A673 (cell line): ENCODE measurements at regions not wholly inside any gene's neighbourhood (a gene's known extent, or its start where the extent isn't known, plus 50 kb on each side); places are given as distances from the start of the nearest gene placed in this dataset.

Experiments used
- BruUV-seq: library from RNA; stranded (reverse); fragments of 400-500 nt; replicated peaks from 2 replicates; lab custom pipeline; 2021; lab: Mats Ljungman, UMichigan
- CTCF ChIA-PET: fragments of 300-600 bp; sonication (Branson Sonifier 250); formaldehyde crosslinking; loops from one replicate; lab custom pipeline; 2022; ENCODE audit warnings: antibody characterized with exemption; lab: Charles Lee
- POLR2A ChIA-PET: fragments of 300-600 bp; sonication (Branson Sonifier 250); formaldehyde crosslinking; loops from one replicate; lab custom pipeline; 2022; ENCODE audit warnings: antibody characterized with exemption; ENCODE audit not compliant: low non-redundant PET; lab: Charles Lee
- DNase-seq: peaks from one replicate; pipeline ENCODE4 v3.0.0-alpha.2; 2015; ENCODE audit warnings: low spot score
- H3K27ac ChIP-seq: fragments of 200-600 bp; sonication (generic); 2 replicates; pipeline ENCODE4 v1.5.1; 2016; ENCODE audit warnings: mixed run types, low read depth, mild to moderate bottlenecking, mixed read lengths, antibody characterized with exemption, low read length; ENCODE audit not compliant: poor library complexity, severe bottlenecking
- H3K27me3 ChIP-seq: fragments of 200-600 bp; sonication (generic); replicated peaks from 2 replicates; pipeline ENCODE4 v1.6.1; 2017; ENCODE audit warnings: mixed run types, low read depth, mild to moderate bottlenecking, mixed read lengths, antibody characterized with exemption, low read length; ENCODE audit not compliant: insufficient read depth, poor library complexity
- H3K36me3 ChIP-seq: fragments of 200-600 bp; sonication (generic); 2 replicates; pipeline ENCODE4 v1.6.1; 2016; ENCODE audit warnings: mixed run types, mild to moderate bottlenecking, mixed read lengths, antibody characterized with exemption, low read length; ENCODE audit not compliant: insufficient read depth, poor library complexity, severe bottlenecking
- H3K4me1 ChIP-seq: fragments of 200-600 bp; sonication (generic); 2 replicates; pipeline ENCODE4 v1.6.1; 2017; ENCODE audit warnings: mixed run types, mild to moderate bottlenecking, mixed read lengths, antibody characterized with exemption, low read length; ENCODE audit not compliant: insufficient read depth, poor library complexity, severe bottlenecking
- H3K4me3 ChIP-seq: fragments of 200-600 bp; sonication (generic); 2 replicates; pipeline ENCODE4 v1.5.1; 2016; ENCODE audit warnings: low read depth, mixed run types, mild to moderate bottlenecking, mixed read lengths, low read length; ENCODE audit not compliant: poor library complexity, severe bottlenecking
- H3K9me3 ChIP-seq: fragments of 200-600 bp; sonication (generic); 2 replicates; pipeline ENCODE4 v1.6.1; 2016; ENCODE audit warnings: mixed run types, low read depth, mild to moderate bottlenecking, mixed read lengths, antibody characterized with exemption, low read length; ENCODE audit not compliant: poor library complexity, severe bottlenecking
- EZH2 ChIP-seq: fragments of 200-600 bp; sonication (generic); IDR thresholded peaks from 2 replicates; pipeline ENCODE4 v1.6.1; 2017; ENCODE audit warnings: borderline replicate concordance, low read depth, mild to moderate bottlenecking, mixed read lengths, antibody characterized with exemption, low read length; ENCODE audit not compliant: poor library complexity, severe bottlenecking
- intact Hi-C: fragments of 100-400 bp; cut with micrococcal nuclease; formaldehyde crosslinking; loops from one replicate; pipeline ENCODE4 v1.10.0; 2022; ENCODE audit not compliant: unreplicated experiment
- TF ChIP-seq, protein P1 (sequence below): fragments of 300-800, 200-600 bp; sonication (generic); conservative IDR thresholded peaks from 2 replicates; pipeline ENCODE4 v1.5.1; 2017; ENCODE audit warnings: low read depth, mild to moderate bottlenecking, antibody characterized with exemption, low read length, moderate library complexity, mixed read lengths

DNA sequence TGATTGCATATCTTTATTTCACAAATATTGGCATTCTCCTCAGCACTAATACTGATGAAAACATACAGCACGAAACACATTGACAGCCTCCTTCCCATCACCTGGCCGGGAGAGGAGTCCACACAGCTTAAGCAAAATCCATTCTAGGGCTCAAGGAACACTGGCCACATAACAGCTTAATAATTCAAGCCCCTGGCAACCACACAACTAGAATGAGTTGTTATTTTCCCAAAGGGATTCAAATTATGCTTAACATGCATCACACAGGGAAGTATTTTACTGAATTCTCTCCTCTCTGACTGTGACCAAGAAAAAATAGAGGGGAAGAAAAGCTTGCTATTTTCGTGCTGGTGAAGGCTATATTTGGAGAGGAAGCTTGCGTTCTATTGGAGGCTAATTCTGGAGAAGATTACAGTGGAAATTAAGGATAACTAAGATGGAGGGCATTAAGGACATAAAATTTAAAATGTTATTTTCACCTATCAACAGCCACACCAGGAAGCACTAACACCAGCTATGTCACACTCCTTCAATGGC is 198.5 kb downstream of the ADGRG6 start:
- BruUV-seq = no TSS peak
- ChIA-PET POLR2A (no interaction called here), CTCF (no interaction called here)
- DNase-seq = no peak
- Histone ChIP-seq H3K36me3 (no peaks in the 10 kb centered on the region), H3K4me3 (no peak overlapping the region), H3K27me3 (no peaks in the 10 kb centered on the region), H3K27ac (no peak overlapping the region), H3K4me1 (no peaks in the 10 kb centered on the region), H3K9me3 (peaks cover 3% of the 10 kb centered on the region)
- TF ChIP-seq EZH2 = no peak
- TF ChIP-seq, protein P1, sequence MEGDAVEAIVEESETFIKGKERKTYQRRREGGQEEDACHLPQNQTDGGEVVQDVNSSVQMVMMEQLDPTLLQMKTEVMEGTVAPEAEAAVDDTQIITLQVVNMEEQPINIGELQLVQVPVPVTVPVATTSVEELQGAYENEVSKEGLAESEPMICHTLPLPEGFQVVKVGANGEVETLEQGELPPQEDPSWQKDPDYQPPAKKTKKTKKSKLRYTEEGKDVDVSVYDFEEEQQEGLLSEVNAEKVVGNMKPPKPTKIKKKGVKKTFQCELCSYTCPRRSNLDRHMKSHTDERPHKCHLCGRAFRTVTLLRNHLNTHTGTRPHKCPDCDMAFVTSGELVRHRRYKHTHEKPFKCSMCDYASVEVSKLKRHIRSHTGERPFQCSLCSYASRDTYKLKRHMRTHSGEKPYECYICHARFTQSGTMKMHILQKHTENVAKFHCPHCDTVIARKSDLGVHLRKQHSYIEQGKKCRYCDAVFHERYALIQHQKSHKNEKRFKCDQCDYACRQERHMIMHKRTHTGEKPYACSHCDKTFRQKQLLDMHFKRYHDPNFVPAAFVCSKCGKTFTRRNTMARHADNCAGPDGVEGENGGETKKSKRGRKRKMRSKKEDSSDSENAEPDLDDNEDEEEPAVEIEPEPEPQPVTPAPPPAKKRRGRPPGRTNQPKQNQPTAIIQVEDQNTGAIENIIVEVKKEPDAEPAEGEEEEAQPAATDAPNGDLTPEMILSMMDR = no peak
- intact Hi-C loops = no loop called here

DNA sequence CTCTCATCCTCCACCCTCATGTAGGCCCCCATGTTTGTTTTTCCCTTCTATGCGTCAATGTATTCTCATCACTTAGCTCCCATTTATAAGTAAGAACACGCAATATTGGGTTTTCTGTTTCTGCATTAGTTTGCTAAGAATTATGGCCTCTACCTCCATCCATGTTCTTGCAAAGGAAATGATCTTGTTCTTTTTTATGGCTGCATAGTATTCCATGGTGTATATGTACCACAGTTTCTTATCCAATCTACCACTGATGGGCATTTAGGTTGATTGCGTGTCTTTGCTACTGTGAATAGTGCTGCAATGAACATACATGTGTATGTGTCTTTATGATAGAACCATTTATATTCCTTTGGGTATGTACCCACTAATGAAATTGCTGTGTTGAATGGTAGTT is 200.0 kb downstream of the ADGRG6 start:
- H3K27me3 ChIP-seq = no peaks in the 10 kb centered on the region
- BruUV-seq = no TSS peak
- H3K4me1 ChIP-seq = no peaks in the 10 kb centered on the region
- peaks cover 3% of the 10 kb centered on the region for H3K9me3 ChIP-seq
- ChIA-PET POLR2A (no interaction called here), CTCF (no interaction called here)
- DNase-seq = no peak
- no peak overlapping the region for H3K4me3 ChIP-seq
- H3K27ac ChIP-seq = no peak overlapping the region
- H3K36me3 ChIP-seq = no peaks in the 10 kb centered on the region
- TF ChIP-seq, protein P1 = no peak
- TF ChIP-seq EZH2 = no peak
- intact Hi-C loops = no loop called here

DNA sequence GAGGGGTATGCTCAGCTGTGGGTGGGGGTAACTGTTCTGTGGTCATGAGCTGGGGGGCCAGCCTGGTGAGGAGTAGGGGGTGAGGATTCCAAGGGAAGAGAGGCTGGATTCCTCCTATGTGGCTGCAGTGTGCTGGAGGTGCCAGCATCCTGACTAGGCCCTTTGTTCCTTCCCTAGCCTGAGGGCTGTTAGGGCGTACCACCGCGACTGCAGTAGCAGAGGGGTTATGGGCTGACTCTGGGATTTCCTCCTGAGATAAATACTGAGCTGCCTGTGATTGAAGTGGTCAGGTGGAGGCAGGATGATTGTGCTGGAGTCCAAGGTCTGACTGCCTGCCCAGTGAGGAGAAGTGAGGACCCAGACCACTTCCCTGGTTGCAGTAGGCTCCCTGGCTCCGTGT is 205.3 kb downstream of the ADGRG6 start:
- Histone ChIP-seq H3K4me1 (no peaks in the 10 kb centered on the region), H3K27ac (no peak overlapping the region), H3K9me3 (peaks cover 1% of the 10 kb centered on the region), H3K4me3 (no peak overlapping the region), H3K36me3 (no peaks in the 10 kb centered on the region), H3K27me3 (no peaks in the 10 kb centered on the region)
- CTCF ChIA-PET = no interaction called here
- intact Hi-C loops = no loop called here
- TF ChIP-seq, protein P1 = no peak
- TF ChIP-seq EZH2 = no peak
- no TSS peak for BruUV-seq
- POLR2A ChIA-PET = no interaction called here
- DNase-seq = no peak
